SK-N-SH (cell line): ENCODE measurements at regions not wholly inside any gene's neighbourhood (a gene's known extent, or its start where the extent isn't known, plus 50 kb on each side); places are given as distances from the start of the nearest gene placed in this dataset.
A peak's percentile ranks its signal among the peaks of the same experiment; 100 is the strongest.

Experiments used
- CTCF ChIA-PET: fragments of 300-600, 350-600 bp; formaldehyde crosslinking; extraction: SDS; loops from one replicate; lab custom pipeline; 2021; lab: Yijun Ruan, JAX
- POLR2A ChIA-PET: fragments of 350-600 bp; sonication (Branson Sonifier 250); formaldehyde crosslinking; extraction: SDS; loops from one replicate; lab custom pipeline; 2020; ENCODE audit warnings: antibody characterized with exemption, inconsistent platforms; lab: Yijun Ruan, JAX
- DNase-seq: peaks from one replicate; pipeline ENCODE4 v3.0.0; 2012
- H2AFZ ChIP-seq: fragments of 200-600 bp; sonication (generic); 2 replicates; pipeline ENCODE4 v1.8.1; 2016; ENCODE audit warnings: antibody characterized with exemption, mild to moderate bottlenecking, low read depth
- H3F3A ChIP-seq: fragments of 200-600 bp; sonication (generic); replicated peaks from 2 replicates; pipeline ENCODE3; 2016; ENCODE audit warnings: antibody characterized with exemption, mild to moderate bottlenecking; ENCODE audit not compliant: insufficient read depth
- H3K27ac ChIP-seq, 2 experiments: fragments of 200-500 bp in 1 of 2; fragments of 200-600 bp in 1 of 2; sonication (Bioruptor generic) in 1 of 2; sonication (generic), shearing (Covaris generic) in 1 of 2; 2 replicates each; pipeline versions ENCODE4 v1.5.1 to v1.6.1; 2014 to 2016; ENCODE audit warnings: low read depth in 2 of 2, inconsistent platforms in 1 of 2, low read length in 1 of 2, mild to moderate bottlenecking in 1 of 2, mixed read lengths in 1 of 2
- H3K27me3 ChIP-seq: fragments of 200-600 bp; sonication (generic), shearing (Covaris generic); 2 replicates; pipeline ENCODE4 v1.6.1; 2016; ENCODE audit warnings: mixed run types; ENCODE audit not compliant: insufficient read depth
- H3K36me3 ChIP-seq, 2 experiments: fragments of 200-500 bp in 1 of 2; fragments of 200-600 bp in 1 of 2; sonication (Bioruptor generic) in 1 of 2; sonication (generic) in 1 of 2; replicated peaks in 1 of 2; 2 replicates each; pipeline versions ENCODE3 to v1.5.1; 2014 to 2016; ENCODE audit warnings: low read length in 1 of 2, mild to moderate bottlenecking in 1 of 2; ENCODE audit not compliant: insufficient read depth in 2 of 2, control insufficient read depth in 1 of 2
- H3K4me1 ChIP-seq, 2 experiments: fragments of 200-500 bp in 1 of 2; fragments of 200-600 bp in 1 of 2; sonication (Bioruptor generic) in 1 of 2; sonication (generic), shearing (Covaris generic) in 1 of 2; 2 replicates each; pipeline versions ENCODE4 v1.5.1 to v1.6.1; 2014 to 2016; ENCODE audit warnings: low read depth in 1 of 2, low read length in 1 of 2, mixed run types in 1 of 2; ENCODE audit not compliant: insufficient read depth in 2 of 2, control insufficient read depth in 1 of 2
- H3K4me2 ChIP-seq: fragments of 200-600 bp; sonication (generic), shearing (Covaris generic); 2 replicates; pipeline ENCODE4 v1.6.1; 2017; ENCODE audit warnings: mixed run types
- H3K4me3 ChIP-seq, 2 experiments: fragments of 200-500 bp in 1 of 2; fragments of 200-600 bp in 1 of 2; sonication (Bioruptor generic) in 1 of 2; sonication (generic), shearing (Covaris generic) in 1 of 2; 2 replicates each; pipeline versions ENCODE4 v1.5.1 to v1.8.1; 2014 to 2016; ENCODE audit warnings: low read depth in 2 of 2, inconsistent platforms in 1 of 2, low read length in 1 of 2, mild to moderate bottlenecking in 1 of 2, mixed read lengths in 1 of 2, moderate library complexity in 1 of 2
- H3K79me2 ChIP-seq: fragments of 200-600 bp; sonication (generic); 2 replicates; pipeline ENCODE4 v1.8.1; 2017; ENCODE audit warnings: mild to moderate bottlenecking; ENCODE audit not compliant: insufficient read depth
- H3K9ac ChIP-seq: fragments of 200-600 bp; sonication (generic); 2 replicates; pipeline ENCODE4 v1.6.1; 2017; ENCODE audit warnings: mixed run types
- H3K9me2 ChIP-seq: fragments of 200-600 bp; sonication (generic); 2 replicates; pipeline ENCODE4 v1.6.1; 2017; ENCODE audit warnings: mixed run types
- H3K9me3 ChIP-seq: fragments of 200-600 bp; sonication (generic); 2 replicates; pipeline ENCODE4 v1.6.1; 2017; ENCODE audit warnings: mixed run types, mild to moderate bottlenecking, moderate library complexity
- H4K20me1 ChIP-seq: fragments of 200-600 bp; sonication (generic); 2 replicates; pipeline ENCODE4 v1.6.1; 2017; ENCODE audit warnings: mild to moderate bottlenecking, mixed run types; ENCODE audit not compliant: insufficient read depth
- EP300 ChIP-seq, 2 experiments: IDR thresholded peaks; 2 replicates each; pipeline versions ENCODE4 v1.4.0 to v1.6.1; 2012; ENCODE audit warnings: borderline replicate concordance in 1 of 2, low read depth in 1 of 2, low read length in 1 of 2
- EZH2phosphoT487 ChIP-seq: fragments of 200-600 bp; sonication (generic); IDR thresholded peaks from 2 replicates; pipeline ENCODE4 v1.6.1; 2017; ENCODE audit warnings: low read depth, mixed run types, mild to moderate bottlenecking, antibody characterized with exemption, moderate library complexity, borderline replicate concordance
- FOSL2 ChIP-seq: IDR thresholded peaks from 2 replicates; pipeline ENCODE4 v1.4.0; 2012; ENCODE audit warnings: low read depth, mild to moderate bottlenecking, moderate library complexity, borderline replicate concordance
- FOXM1 ChIP-seq: IDR thresholded peaks from 2 replicates; pipeline ENCODE4 v1.4.0; 2012; ENCODE audit warnings: low read depth, mild to moderate bottlenecking
- GATA2 ChIP-seq: sonication (generic); formaldehyde crosslinking; IDR thresholded peaks from 2 replicates; pipeline ENCODE4 v1.5.0; 2020; ENCODE audit warnings: mild to moderate bottlenecking, missing genetic modification reagents
- MAX ChIP-seq: IDR thresholded peaks from 2 replicates; pipeline ENCODE4 v1.4.0; 2012; ENCODE audit warnings: low read depth
- MEF2A ChIP-seq: IDR thresholded peaks from 2 replicates; pipeline ENCODE4 v1.4.0; 2012; ENCODE audit warnings: low read depth, borderline replicate concordance
- MXI1 ChIP-seq: IDR thresholded peaks from 2 replicates; pipeline ENCODE4 v1.6.1; 2012; ENCODE audit warnings: mild to moderate bottlenecking, low read depth, low read length, improper control_type of control experiment
- NFIC ChIP-seq: IDR thresholded peaks from 2 replicates; pipeline ENCODE4 v1.4.0; 2012; ENCODE audit warnings: borderline replicate concordance
- POLR2AphosphoS5 ChIP-seq: IDR thresholded peaks from 2 replicates; pipeline ENCODE4 v1.6.1; 2012; ENCODE audit warnings: low read depth, low read length
- RCOR1 ChIP-seq: fragments of 150-350 bp; IDR thresholded peaks from 2 replicates; pipeline ENCODE4 v1.6.1; 2017; ENCODE audit warnings: antibody characterized with exemption, low read length
- RFX5 ChIP-seq: IDR thresholded peaks from 2 replicates; pipeline ENCODE4 v1.6.1; 2012; ENCODE audit warnings: mild to moderate bottlenecking, improper control_type of control experiment, low read length
- RXRA ChIP-seq: IDR thresholded peaks from 2 replicates; pipeline ENCODE4 v1.4.0; 2012; ENCODE audit warnings: low read depth, mild to moderate bottlenecking, borderline replicate concordance
- SMC3 ChIP-seq: IDR thresholded peaks from 2 replicates; pipeline ENCODE4 v1.6.1; 2012; ENCODE audit warnings: low read depth, low read length, improper control_type of control experiment
- TAF1 ChIP-seq: IDR thresholded peaks from 2 replicates; pipeline ENCODE4 v1.6.1; 2012; ENCODE audit warnings: low read depth, mild to moderate bottlenecking, low read length, moderate library complexity, borderline replicate concordance
- TCF12 ChIP-seq: IDR thresholded peaks from 2 replicates; pipeline ENCODE4 v1.4.0; 2012
- TEAD4 ChIP-seq: IDR thresholded peaks from 2 replicates; pipeline ENCODE4 v1.4.0; 2012; ENCODE audit warnings: mild to moderate bottlenecking, borderline replicate concordance; ENCODE audit not compliant: insufficient read depth
- USF1 ChIP-seq: IDR thresholded peaks from 2 replicates; pipeline ENCODE4 v1.4.0; 2012; ENCODE audit warnings: low read depth, borderline replicate concordance
- USF2 ChIP-seq: fragments of 150-350 bp; IDR thresholded peaks from 2 replicates; pipeline ENCODE4 v1.6.1; 2017; ENCODE audit warnings: antibody characterized with exemption, low read length, low read depth, borderline replicate concordance
- WGBS: methylation state at CpG from one replicate; pipeline ENCODE4 v1.1.6; 2017; ENCODE audit warnings: low lambda C conversion rate; 5-methylcytosine and 5-hydroxymethylcytosine counted together

- H3K4me2 ChIP-seq = no peak overlapping the region
- H3K4me1 ChIP-seq = peaks cover 0 to 4% of the 10 kb centered on the region in 2 experiments; a peak in 1 of 4 replicates
- CTCF ChIA-PET = no interaction called here
- TF ChIP-seq RFX5 = no peak
- no peak for TF ChIP-seq SMC3
- no peak for TF ChIP-seq RXRA
- TF ChIP-seq TAF1 = no peak
- TF ChIP-seq EP300 (IDR thresholded peaks at IDR 0.05; ENCODE audit: borderline replicate concordance in 1 of 2, low read depth in 1 of 2, low read length in 1 of 2) = no peak
- TF ChIP-seq EZH2phosphoT487 = no peak
- no peak for TF ChIP-seq GATA2 (CRISPR knock-in tag)
- TF ChIP-seq MAX = no peak
- TF ChIP-seq MXI1 = no peak
- no peak for TF ChIP-seq TCF12
- no peak for TF ChIP-seq MEF2A
- no peak for TF ChIP-seq NFIC
- no peak for TF ChIP-seq USF1
- no peak for TF ChIP-seq FOXM1
- TF ChIP-seq FOSL2 = no peak
- TF ChIP-seq USF2 = no peak
- TF ChIP-seq POLR2AphosphoS5 = no peak
- no peak for TF ChIP-seq TEAD4
- no peak for TF ChIP-seq RCOR1
- POLR2A ChIA-PET = no interaction called here
- H3K27me3 ChIP-seq = no peaks in the 10 kb centered on the region; the same call in 1 of the 2 replicates
- no peaks in the 10 kb centered on the region for H3K36me3 ChIP-seq
- H2AFZ ChIP-seq = no peak overlapping the region
- no peaks in the 10 kb centered on the region for H3K9me3 ChIP-seq
- H4K20me1 ChIP-seq = no peaks in the 10 kb centered on the region
- no peaks in the 10 kb centered on the region for H3K9me2 ChIP-seq
- H3K4me3 ChIP-seq = no peak overlapping the region
- H3K9ac ChIP-seq = no peak overlapping the region
- H3K79me2 ChIP-seq = no peaks in the 10 kb centered on the region
- DNase-seq = no peak
- no peaks in the 10 kb centered on the region for H3F3A ChIP-seq
- H3K27ac ChIP-seq = no peak overlapping the region
- 67% methylated on average over 2 of the region's 2 CpGs for WGBS
Observed at GRCh38 chr9:126204708-126205225, 121.9 kb upstream of the MVB12B start.

- TF ChIP-seq MAX = no peak
- no peak for TF ChIP-seq SMC3
- H3K27me3 ChIP-seq = no peaks in the 10 kb centered on the region; the same call in 1 of the 2 replicates
- no peaks in the 10 kb centered on the region for H4K20me1 ChIP-seq
- H3K4me1 ChIP-seq = peaks cover 0 to 4% of the 10 kb centered on the region in 2 experiments; a peak in 1 of 4 replicates
- 24% methylated on average over 4 of the region's 7 CpGs for WGBS
- H3K79me2 ChIP-seq = no peaks in the 10 kb centered on the region
- H3K9me3 ChIP-seq = no peaks in the 10 kb centered on the region
- no peaks in the 10 kb centered on the region for H3K36me3 ChIP-seq
- H3K9ac ChIP-seq = no peak overlapping the region
- no peaks in the 10 kb centered on the region for H3F3A ChIP-seq
- CTCF ChIA-PET = no interaction called here
- POLR2A ChIA-PET = no interaction called here
- H3K9me2 ChIP-seq = no peaks in the 10 kb centered on the region
- peak; percentile 34 for DNase-seq
- no peak overlapping the region for H3K27ac ChIP-seq
- H3K4me2 ChIP-seq = no peak overlapping the region
- no peak overlapping the region for H2AFZ ChIP-seq
- H3K4me3 ChIP-seq = no peak overlapping the region
Observed at GRCh38 chr9:126205265-126205664, 121.4 kb upstream of the MVB12B start.
